ENCODE measurements at regions not wholly inside any gene's neighbourhood (a gene's known extent, or its start where the extent isn't known, plus 50 kb on each side); places are given as distances from the start of the nearest gene placed in this dataset.

- Mint-ChIP-seq H3K4me1 (peaks cover 3% of the 10 kb centered on the region), H3K4me3 (no peak overlapping the region), H3K27ac (no peak overlapping the region), H3K36me3 (no peaks in the 10 kb centered on the region), H3K27me3 (ENCODE audit: low read depth) (no peaks in the 10 kb centered on the region), H3K9me3 (no peaks in the 10 kb centered on the region)
- no peak for TF ChIP-seq CTCF (IDR thresholded peaks at IDR 0.05; ENCODE audit: unreplicated experiment)
- no peak for DNase-seq (ENCODE audit: low spot score in 2 of 2, unreplicated experiment in 2 of 2)
Observed at GRCh38 chr2:146873056-146873455, 971.8 kb upstream of the ACVR2A start.

- H3K27me3 Mint-ChIP-seq (ENCODE audit: low read depth): no peaks in the 10 kb centered on the region
Observed at GRCh38 chr2:146870691-146871090, 974.1 kb upstream of the ACVR2A start.

GRCh38 chr2:146869328-146869727, 975.5 kb upstream of the ACVR2A start:
- H3K4me3 Mint-ChIP-seq: no peak overlapping the region
- DNase-seq (ENCODE audit: low spot score in 2 of 2, unreplicated experiment in 2 of 2): no peak
- no peaks in the 10 kb centered on the region for H3K27me3 Mint-ChIP-seq (ENCODE audit: low read depth)
- H3K27ac Mint-ChIP-seq: no peak overlapping the region
- H3K4me1 Mint-ChIP-seq: peaks cover 5% of the 10 kb centered on the region
- H3K9me3 Mint-ChIP-seq: peaks cover 8% of the 10 kb centered on the region
- no peak for TF ChIP-seq CTCF (IDR thresholded peaks at IDR 0.05; ENCODE audit: unreplicated experiment)
- no peaks in the 10 kb centered on the region for H3K36me3 Mint-ChIP-seq

More at GRCh38 chr2:146870691-146871090, 974.1 kb upstream of the ACVR2A start:
- TF ChIP-seq CTCF (IDR thresholded peaks at IDR 0.05; ENCODE audit: unreplicated experiment): no peak
- Mint-ChIP-seq H3K36me3 (no peaks in the 10 kb centered on the region), H3K9me3 (no peaks in the 10 kb centered on the region), H3K27ac (no peak overlapping the region), H3K4me1 (peaks cover 5% of the 10 kb centered on the region), H3K4me3 (no peak overlapping the region)
- no peak for DNase-seq (ENCODE audit: low spot score in 2 of 2, unreplicated experiment in 2 of 2)

GRCh38 chr2:146868051-146868450, 976.8 kb upstream of the ACVR2A start:
- TF ChIP-seq CTCF (IDR thresholded peaks at IDR 0.05; ENCODE audit: unreplicated experiment): no peak
- H3K9me3 Mint-ChIP-seq: peaks cover 13% of the 10 kb centered on the region
- no peak overlapping the region for H3K27ac Mint-ChIP-seq
- no peaks in the 10 kb centered on the region for H3K36me3 Mint-ChIP-seq
- DNase-seq (ENCODE audit: low spot score in 2 of 2, unreplicated experiment in 2 of 2): no peak
- H3K4me1 Mint-ChIP-seq: peaks cover 5% of the 10 kb centered on the region
- no peak overlapping the region for H3K4me3 Mint-ChIP-seq
- no peaks in the 10 kb centered on the region for H3K27me3 Mint-ChIP-seq (ENCODE audit: low read depth)

- Mint-ChIP-seq H3K4me3 (no peak overlapping the region), H3K4me1 (peaks cover 5% of the 10 kb centered on the region), H3K27ac (no peak overlapping the region), H3K36me3 (no peaks in the 10 kb centered on the region), H3K27me3 (ENCODE audit: low read depth) (no peaks in the 10 kb centered on the region), H3K9me3 (peaks cover 13% of the 10 kb centered on the region)
- no peak for TF ChIP-seq CTCF (IDR thresholded peaks at IDR 0.05; ENCODE audit: unreplicated experiment)
- no peak for DNase-seq (ENCODE audit: low spot score in 2 of 2, unreplicated experiment in 2 of 2)
Observed at GRCh38 chr2:146867477-146867986, 977.3 kb upstream of the ACVR2A start.

All from mesothelial cell of epicardium (in vitro differentiated cells).